ENCODE measurements at regions not wholly inside any gene's neighbourhood (a gene's known extent, or its start where the extent isn't known, plus 50 kb on each side); places are given as distances from the start of the nearest gene placed in this dataset.

GRCh38 chr1:79796434-79796833 is 789.9 kb upstream of the ADGRL4 start:
- TF ChIP-seq CTCF (IDR thresholded peaks at IDR 0.05) = no peak
- TF ChIP-seq POLR2A (IDR thresholded peaks at IDR 0.05) = no peak
